ENCODE measurements at regions not wholly inside any gene's neighbourhood (a gene's known extent, or its start where the extent isn't known, plus 50 kb on each side); places are given as distances from the start of the nearest gene placed in this dataset.
"Not testable (repeated sequence)": the region's sequence is repeated elsewhere in the genome, so short reads cannot be mapped to it uniquely, and the experiment has no call there.

GRCh38 chr12:34309806-34310804, 287.8 kb downstream of the ALG10 start:
- TF ChIP-seq CTCF (IDR thresholded peaks at IDR 0.05; ENCODE audit: insufficient read depth, low read length, poor library complexity, severe bottlenecking); EZH2phosphoT487 (conservative IDR thresholded peaks at IDR 0.05; ENCODE audit: low read length): not testable (repeated sequence)
